GM12873 (cell line): ENCODE measurements at regions not wholly inside any gene's neighbourhood (a gene's known extent, or its start where the extent isn't known, plus 50 kb on each side); places are given as distances from the start of the nearest gene placed in this dataset.

Experiments used
- TF ChIP-seq, protein P1 (sequence below): IDR thresholded peaks from 2 replicates; pipeline ENCODE4 v1.5.1; 2012; ENCODE audit warnings: low read depth, mild to moderate bottlenecking, moderate library complexity, low read length, control low read depth; ENCODE audit not compliant: insufficient read depth; ENCODE audit errors: missing control alignments

DNA sequence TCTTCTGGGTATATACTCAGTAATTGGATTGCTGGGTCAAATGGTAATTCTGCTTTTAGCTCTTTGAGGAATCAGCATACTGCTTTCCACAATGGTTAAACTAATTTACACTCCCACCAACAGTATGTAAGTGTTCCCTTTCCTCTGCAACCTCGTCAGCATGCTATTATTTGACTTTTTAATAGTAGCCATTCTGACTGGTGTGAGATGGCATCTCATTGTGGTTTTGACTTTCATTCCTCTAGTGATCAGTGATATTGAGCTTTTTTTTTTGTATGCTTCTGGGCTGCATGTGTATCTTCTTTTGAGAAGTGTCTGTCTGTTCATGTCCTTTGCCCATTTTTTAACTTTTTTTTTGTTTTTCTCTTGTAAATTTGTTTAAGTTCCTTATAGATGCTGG is 279.4 kb downstream of the PTGER3 start:
- TF ChIP-seq, protein P1, sequence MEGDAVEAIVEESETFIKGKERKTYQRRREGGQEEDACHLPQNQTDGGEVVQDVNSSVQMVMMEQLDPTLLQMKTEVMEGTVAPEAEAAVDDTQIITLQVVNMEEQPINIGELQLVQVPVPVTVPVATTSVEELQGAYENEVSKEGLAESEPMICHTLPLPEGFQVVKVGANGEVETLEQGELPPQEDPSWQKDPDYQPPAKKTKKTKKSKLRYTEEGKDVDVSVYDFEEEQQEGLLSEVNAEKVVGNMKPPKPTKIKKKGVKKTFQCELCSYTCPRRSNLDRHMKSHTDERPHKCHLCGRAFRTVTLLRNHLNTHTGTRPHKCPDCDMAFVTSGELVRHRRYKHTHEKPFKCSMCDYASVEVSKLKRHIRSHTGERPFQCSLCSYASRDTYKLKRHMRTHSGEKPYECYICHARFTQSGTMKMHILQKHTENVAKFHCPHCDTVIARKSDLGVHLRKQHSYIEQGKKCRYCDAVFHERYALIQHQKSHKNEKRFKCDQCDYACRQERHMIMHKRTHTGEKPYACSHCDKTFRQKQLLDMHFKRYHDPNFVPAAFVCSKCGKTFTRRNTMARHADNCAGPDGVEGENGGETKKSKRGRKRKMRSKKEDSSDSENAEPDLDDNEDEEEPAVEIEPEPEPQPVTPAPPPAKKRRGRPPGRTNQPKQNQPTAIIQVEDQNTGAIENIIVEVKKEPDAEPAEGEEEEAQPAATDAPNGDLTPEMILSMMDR, result no peak

DNA sequence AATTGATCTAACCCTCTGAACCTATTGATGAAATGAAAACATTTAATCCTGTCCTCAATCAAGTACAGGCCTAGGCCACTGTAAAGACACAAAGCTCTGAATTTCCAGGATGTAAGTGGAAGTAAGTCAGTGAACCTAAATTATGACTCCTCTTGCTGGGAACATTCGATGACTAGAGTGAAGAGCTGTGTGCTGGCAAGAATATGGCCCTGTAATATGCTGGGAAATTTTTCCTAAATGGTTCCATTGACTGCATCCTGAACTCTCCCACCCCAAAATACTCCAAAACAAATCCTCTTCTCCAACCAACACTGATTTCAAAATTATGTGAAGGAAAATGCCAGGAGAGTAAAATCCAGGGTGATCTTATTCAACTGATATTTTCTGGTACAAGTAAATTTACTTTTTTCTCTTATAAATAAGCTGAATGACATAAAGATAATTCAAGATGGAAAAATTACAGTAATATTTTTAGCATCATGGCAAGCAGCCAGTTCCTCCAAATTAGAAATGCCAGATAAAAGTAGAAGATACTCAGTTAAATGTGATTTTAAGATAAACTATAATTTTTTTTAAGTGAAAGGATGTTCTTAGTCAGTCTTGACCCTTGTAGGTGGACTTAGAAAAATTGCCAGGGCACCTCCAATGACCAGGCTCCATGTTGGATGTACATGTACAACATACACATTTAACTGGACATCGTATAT is 269.4 kb downstream of the PTGER3 start:
- TF ChIP-seq, protein P1, result no peak

DNA sequence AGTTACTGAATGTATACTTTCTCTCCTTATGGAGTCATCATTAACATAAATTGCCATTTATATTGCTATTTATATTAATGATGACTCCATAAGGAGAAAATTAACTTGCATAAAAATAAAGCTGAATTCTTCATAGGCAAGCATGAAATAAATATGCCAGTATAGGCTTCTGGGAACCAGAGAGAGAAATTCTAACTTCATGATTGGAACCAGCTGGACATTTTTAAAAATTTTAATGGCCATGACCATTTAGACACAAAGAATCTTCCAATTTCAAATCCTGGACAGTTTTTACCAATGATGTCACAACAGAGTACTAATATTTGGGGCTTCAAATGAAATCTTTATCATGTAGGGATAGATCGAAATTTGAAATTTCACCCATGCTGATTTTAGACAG is 268.7 kb downstream of the PTGER3 start:
- TF ChIP-seq, protein P1, result no peak

DNA sequence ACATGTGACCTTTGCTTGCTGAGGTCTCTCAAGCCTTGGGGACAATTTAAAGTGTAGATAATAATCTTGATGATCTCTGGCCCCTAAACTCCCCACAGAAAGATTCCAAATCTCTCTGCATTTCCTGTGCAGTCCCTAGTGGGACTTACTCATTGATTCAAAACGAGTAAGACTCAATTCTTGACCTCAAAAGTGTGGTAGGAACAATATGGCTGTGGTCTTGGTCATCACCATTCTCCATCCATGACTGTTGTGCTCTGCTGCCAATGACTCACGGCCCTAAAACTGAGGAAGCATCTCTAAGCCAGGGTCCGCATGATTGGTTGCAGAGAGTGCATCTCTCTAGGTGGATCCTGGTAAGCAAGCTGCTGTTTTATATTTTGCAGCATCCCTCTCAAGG is 268.0 kb downstream of the PTGER3 start:
- TF ChIP-seq, protein P1, result no peak

DNA sequence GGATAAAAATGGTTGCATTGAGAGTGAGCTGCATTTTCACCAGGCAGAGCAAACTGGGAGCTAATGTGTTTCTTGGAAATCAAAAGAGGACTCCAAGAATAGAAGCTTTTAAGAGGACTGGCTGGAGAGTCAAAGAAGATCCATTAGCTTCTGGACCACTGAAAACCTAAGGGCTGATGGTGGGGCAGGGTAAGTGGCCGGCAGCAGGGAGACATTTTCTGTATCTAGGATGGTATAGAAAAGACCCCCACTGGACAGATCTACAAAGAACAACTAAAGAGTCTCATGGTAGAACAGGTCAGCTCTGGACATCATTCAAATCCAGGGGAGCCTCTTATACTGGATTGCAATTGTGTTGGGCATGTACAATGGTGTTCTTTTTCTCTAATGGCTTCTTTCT is 262.3 kb downstream of the PTGER3 start:
- TF ChIP-seq, protein P1, result no peak

DNA sequence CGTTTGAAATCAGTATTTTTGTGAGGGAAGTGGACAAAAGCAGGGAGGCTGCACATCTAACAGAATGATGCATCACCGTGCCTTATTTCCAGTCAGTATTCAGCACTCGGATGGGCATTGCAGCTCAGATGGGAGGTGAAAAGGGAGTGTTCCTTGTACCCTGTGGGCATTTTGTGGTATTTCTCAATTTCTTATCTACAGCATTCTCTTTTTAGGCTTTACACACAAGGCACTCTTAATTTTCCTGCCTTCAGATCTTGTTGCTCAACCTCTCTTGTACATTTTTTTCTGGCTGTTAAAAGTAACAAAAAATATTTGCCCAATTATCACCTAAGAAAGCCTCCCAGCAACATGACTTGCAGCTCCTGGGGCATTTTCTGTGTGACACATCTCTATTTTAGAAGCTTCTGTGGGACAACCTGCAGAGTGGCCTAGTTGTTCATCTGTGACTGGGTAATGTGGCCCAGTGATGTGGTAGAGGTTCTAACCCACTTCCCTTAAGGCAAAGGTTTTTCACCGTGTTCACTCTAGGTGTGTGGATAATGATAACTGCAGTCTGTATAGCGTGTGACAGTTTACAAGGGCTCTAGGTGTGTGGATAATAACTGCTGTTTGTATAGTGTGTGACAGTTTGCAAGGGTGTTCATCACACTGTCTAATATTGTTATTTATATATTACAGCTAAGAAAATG is 257.2 kb downstream of the PTGER3 start:
- TF ChIP-seq, protein P1, result no peak

DNA sequence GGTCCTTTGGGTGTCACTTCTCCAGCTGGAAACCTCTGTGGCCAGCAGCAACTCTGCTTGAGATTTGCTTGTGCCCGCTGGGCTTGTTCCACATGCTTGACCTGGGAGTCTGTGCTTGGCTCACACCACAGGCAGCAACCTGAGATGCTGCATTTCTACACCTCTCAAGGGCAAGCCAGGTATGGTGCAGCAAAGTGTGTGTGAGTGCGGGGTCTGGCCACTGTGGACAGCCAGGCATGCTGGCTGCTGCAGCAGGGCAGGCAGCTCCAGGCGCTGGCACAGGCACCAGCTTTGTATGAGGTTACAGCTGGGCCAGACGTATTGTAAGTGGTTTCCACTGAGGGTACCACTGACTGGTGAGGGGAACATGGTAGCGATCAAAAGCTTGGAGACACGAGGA is 242.0 kb downstream of the PTGER3 start:
- TF ChIP-seq, protein P1, result no peak
